IgD-negative memory B cell (primary cell): ENCODE measurements at regions not wholly inside any gene's neighbourhood (a gene's known extent, or its start where the extent isn't known, plus 50 kb on each side); places are given as distances from the start of the nearest gene placed in this dataset.

Experiments used
- H3K27ac Mint-ChIP-seq, 3 donors: one replicate each; pipeline ENCODE4 v1.8.0; 2020 to 2022; ENCODE audit warnings: mild to moderate bottlenecking in 3 of 3, mixed read lengths in 3 of 3, moderate library complexity in 1 of 3
- H3K27me3 Mint-ChIP-seq: one replicate; pipeline ENCODE4 v1.8.0; 2021; ENCODE audit warnings: mixed read lengths
- H3K36me3 Mint-ChIP-seq: one replicate; pipeline ENCODE4 v1.8.0; 2020; ENCODE audit warnings: mild to moderate bottlenecking, mixed read lengths
- H3K4me1 Mint-ChIP-seq, 3 donors: one replicate each; pipeline ENCODE4 v1.8.0; 2020 to 2022; ENCODE audit warnings: mixed read lengths in 3 of 3, mild to moderate bottlenecking in 1 of 3
- H3K4me3 Mint-ChIP-seq, 4 donors: one replicate each; pipeline ENCODE4 v1.8.0; 2020 to 2022; ENCODE audit warnings: mild to moderate bottlenecking in 4 of 4, mixed read lengths in 4 of 4, moderate library complexity in 3 of 4
- H3K9me3 Mint-ChIP-seq, 3 donors: one replicate each; pipeline ENCODE4 v1.8.0; 2020 to 2021; ENCODE audit warnings: mixed read lengths in 3 of 3, mild to moderate bottlenecking in 1 of 3

GRCh38 chr6:137763886-137764285 is 103.2 kb upstream of the TNFAIP3 start:
- Mint-ChIP-seq H3K9me3 (no peaks in the 10 kb centered on the region), H3K27me3 (peaks cover 1% of the 10 kb centered on the region), H3K27ac (no peak overlapping the region), H3K36me3 (peaks cover 6% of the 10 kb centered on the region), H3K4me1 (peaks cover under 1 to 9% (median 6%) of the 10 kb centered on the region in 3 donors), H3K4me3 (no peak overlapping the region)

GRCh38 chr6:137764464-137764863 is 102.6 kb upstream of the TNFAIP3 start:
- Mint-ChIP-seq H3K4me1 (peaks cover 4 to 10% (median 9%) of the 10 kb centered on the region in 3 donors), H3K36me3 (peaks cover 9% of the 10 kb centered on the region), H3K27ac (no peak overlapping the region), H3K9me3 (no peaks in the 10 kb centered on the region), H3K27me3 (peaks cover 1% of the 10 kb centered on the region), H3K4me3 (no peak overlapping the region)

- H3K4me1 Mint-ChIP-seq, result peaks cover 7 to 16% (median 14%) of the 10 kb centered on the region in 3 donors
- no peak overlapping the region for H3K4me3 Mint-ChIP-seq
- peaks cover 1% of the 10 kb centered on the region for H3K27me3 Mint-ChIP-seq
- H3K36me3 Mint-ChIP-seq, result peaks cover 9% of the 10 kb centered on the region
- no peaks in the 10 kb centered on the region for H3K9me3 Mint-ChIP-seq
- no peak overlapping the region for H3K27ac Mint-ChIP-seq
Observed at GRCh38 chr6:137765059-137765458, 102.0 kb upstream of the TNFAIP3 start.

- Mint-ChIP-seq H3K27me3 (peaks cover 1% of the 10 kb centered on the region), H3K9me3 (no peaks in the 10 kb centered on the region), H3K4me3 (no peak overlapping the region), H3K36me3 (peaks cover 7% of the 10 kb centered on the region), H3K4me1 (peaks cover 7 to 18% (median 16%) of the 10 kb centered on the region in 3 donors), H3K27ac (peak overlapping the region in 1 of 3 donors; percentile 47)
Observed at GRCh38 chr6:137766596-137767370, 100.3 kb upstream of the TNFAIP3 start.

GRCh38 chr6:137767465-137767864 is 99.6 kb upstream of the TNFAIP3 start:
- peaks cover 1% of the 10 kb centered on the region for H3K27me3 Mint-ChIP-seq
- no peaks in the 10 kb centered on the region for H3K9me3 Mint-ChIP-seq
- peaks cover 7% of the 10 kb centered on the region for H3K36me3 Mint-ChIP-seq
- peaks cover 7 to 18% (median 16%) of the 10 kb centered on the region in 3 donors for H3K4me1 Mint-ChIP-seq
- H3K27ac Mint-ChIP-seq, result no peak overlapping the region
- no peak overlapping the region for H3K4me3 Mint-ChIP-seq

GRCh38 chr6:137767911-137768690 is 99.0 kb upstream of the TNFAIP3 start:
- H3K9me3 Mint-ChIP-seq, result no peaks in the 10 kb centered on the region
- H3K27me3 Mint-ChIP-seq, result peaks cover 1% of the 10 kb centered on the region
- H3K4me3 Mint-ChIP-seq, result no peak overlapping the region
- peak overlapping the region in 1 of 3 donors; percentile 2 for H3K27ac Mint-ChIP-seq
- H3K36me3 Mint-ChIP-seq, result peaks cover 9% of the 10 kb centered on the region
- peaks cover 7 to 18% (median 16%) of the 10 kb centered on the region in 3 donors for H3K4me1 Mint-ChIP-seq

- Mint-ChIP-seq H3K27me3 (peaks cover 1% of the 10 kb centered on the region), H3K4me1 (peaks cover 7 to 18% (median 16%) of the 10 kb centered on the region in 3 donors), H3K36me3 (peaks cover 9% of the 10 kb centered on the region), H3K27ac (peak overlapping the region in 1 of 3 donors; percentile 78), H3K4me3 (peak overlapping the region in 2 of 4 donors; percentile 15 to 70), H3K9me3 (no peaks in the 10 kb centered on the region)
Observed at GRCh38 chr6:137768935-137769334, 98.1 kb upstream of the TNFAIP3 start.

- Mint-ChIP-seq H3K4me3 (no peak overlapping the region), H3K27ac (no peak overlapping the region), H3K27me3 (peaks cover 1% of the 10 kb centered on the region), H3K4me1 (peaks cover 7 to 18% (median 16%) of the 10 kb centered on the region in 3 donors), H3K9me3 (no peaks in the 10 kb centered on the region), H3K36me3 (peaks cover 12% of the 10 kb centered on the region)
Observed at GRCh38 chr6:137769797-137770362, 97.2 kb upstream of the TNFAIP3 start.

GRCh38 chr6:137772541-137773250 is 94.4 kb upstream of the TNFAIP3 start:
- Mint-ChIP-seq H3K4me3 (no peak overlapping the region), H3K27ac (no peak overlapping the region), H3K27me3 (peaks cover 1% of the 10 kb centered on the region), H3K4me1 (peaks cover 7 to 17% (median 16%) of the 10 kb centered on the region in 3 donors), H3K9me3 (no peaks in the 10 kb centered on the region), H3K36me3 (peaks cover 9% of the 10 kb centered on the region)

GRCh38 chr6:137775227-137775626 is 91.8 kb upstream of the TNFAIP3 start:
- Mint-ChIP-seq H3K9me3 (no peaks in the 10 kb centered on the region), H3K27ac (no peak overlapping the region), H3K4me3 (no peak overlapping the region), H3K4me1 (peaks cover 0 to 2% (median 0%) of the 10 kb centered on the region in 3 donors), H3K27me3 (no peaks in the 10 kb centered on the region), H3K36me3 (peaks cover 6% of the 10 kb centered on the region)

GRCh38 chr6:137775720-137776119 is 91.3 kb upstream of the TNFAIP3 start:
- Mint-ChIP-seq H3K36me3 (peaks cover 6% of the 10 kb centered on the region), H3K27me3 (no peaks in the 10 kb centered on the region), H3K27ac (no peak overlapping the region), H3K9me3 (no peaks in the 10 kb centered on the region), H3K4me1 (no peaks in the 10 kb centered on the region), H3K4me3 (no peak overlapping the region)

- Mint-ChIP-seq H3K36me3 (peaks cover 4% of the 10 kb centered on the region), H3K27me3 (no peaks in the 10 kb centered on the region), H3K9me3 (no peaks in the 10 kb centered on the region), H3K4me3 (no peak overlapping the region), H3K27ac (no peak overlapping the region), H3K4me1 (no peaks in the 10 kb centered on the region)
Observed at GRCh38 chr6:137776256-137776655, 90.8 kb upstream of the TNFAIP3 start.

GRCh38 chr6:137776786-137777686 is 90.0 kb upstream of the TNFAIP3 start:
- Mint-ChIP-seq H3K4me3 (no peak overlapping the region), H3K4me1 (no peaks in the 10 kb centered on the region), H3K36me3 (peaks cover 4% of the 10 kb centered on the region), H3K9me3 (no peaks in the 10 kb centered on the region), H3K27me3 (no peaks in the 10 kb centered on the region), H3K27ac (no peak overlapping the region)

GRCh38 chr6:137777687-137778075 is 89.4 kb upstream of the TNFAIP3 start:
- H3K4me1 Mint-ChIP-seq, result no peaks in the 10 kb centered on the region
- no peak overlapping the region for H3K27ac Mint-ChIP-seq
- H3K27me3 Mint-ChIP-seq, result no peaks in the 10 kb centered on the region
- peaks cover 4% of the 10 kb centered on the region for H3K36me3 Mint-ChIP-seq
- H3K4me3 Mint-ChIP-seq, result no peak overlapping the region
- no peaks in the 10 kb centered on the region for H3K9me3 Mint-ChIP-seq
